ENCODE measurements at regions not wholly inside any gene's neighbourhood (a gene's known extent, or its start where the extent isn't known, plus 50 kb on each side); places are given as distances from the start of the nearest gene placed in this dataset.
"Not testable (repeated sequence)": the region's sequence is repeated elsewhere in the genome, so short reads cannot be mapped to it uniquely, and the experiment has no call there.

DNA sequence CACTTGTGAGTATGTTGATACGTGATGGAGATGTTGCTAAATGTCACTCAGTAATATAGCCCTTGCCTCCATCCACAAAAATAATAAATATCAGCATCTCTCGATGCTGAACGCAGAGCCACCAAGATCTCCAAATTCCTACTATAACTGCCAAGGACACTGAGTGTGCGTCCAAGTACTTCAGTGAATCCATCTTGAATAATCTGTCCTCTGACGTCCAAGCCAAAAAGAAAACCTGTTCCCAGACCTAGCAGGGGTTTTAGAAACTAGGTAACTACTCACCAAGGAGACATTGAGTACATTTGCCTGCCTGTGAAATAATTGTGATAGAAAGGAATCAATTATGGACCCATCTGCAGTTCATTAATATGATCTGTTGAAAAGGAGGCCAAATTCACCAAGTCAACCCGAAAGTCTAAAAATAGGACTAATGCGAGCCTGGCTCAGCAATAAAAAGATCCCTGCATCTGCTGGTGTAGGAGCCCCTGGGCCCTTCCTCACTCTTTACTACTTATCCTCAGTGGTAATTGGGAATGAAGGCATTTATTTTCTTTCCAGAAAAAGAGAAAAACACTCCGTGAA is 226.9 kb upstream of the IRF2BP2 start:
- TF ChIP-seq TAF1 (IDR thresholded peaks at IDR 0.05; ENCODE audit: low read depth, low read length) (no peak), PAX5 (IDR thresholded peaks at IDR 0.05; ENCODE audit: insufficient read depth, low read length, severe bottlenecking) (no peak), SPI1 (IDR thresholded peaks at IDR 0.05; ENCODE audit: low read depth, low read length) (no peak), POLR2A (IDR thresholded peaks at IDR 0.05; ENCODE audit: low read depth, low read length) (no peak), POU2F2 (IDR thresholded peaks at IDR 0.05; ENCODE audit: low read depth, low read length) (no peak), POLR2AphosphoS5 (IDR thresholded peaks at IDR 0.05; ENCODE audit: low read depth, low read length) (no peak)
- no peak for DNase-seq (ENCODE audit: insufficient read length, low spot score)
- no peak for FAIRE-seq

DNA sequence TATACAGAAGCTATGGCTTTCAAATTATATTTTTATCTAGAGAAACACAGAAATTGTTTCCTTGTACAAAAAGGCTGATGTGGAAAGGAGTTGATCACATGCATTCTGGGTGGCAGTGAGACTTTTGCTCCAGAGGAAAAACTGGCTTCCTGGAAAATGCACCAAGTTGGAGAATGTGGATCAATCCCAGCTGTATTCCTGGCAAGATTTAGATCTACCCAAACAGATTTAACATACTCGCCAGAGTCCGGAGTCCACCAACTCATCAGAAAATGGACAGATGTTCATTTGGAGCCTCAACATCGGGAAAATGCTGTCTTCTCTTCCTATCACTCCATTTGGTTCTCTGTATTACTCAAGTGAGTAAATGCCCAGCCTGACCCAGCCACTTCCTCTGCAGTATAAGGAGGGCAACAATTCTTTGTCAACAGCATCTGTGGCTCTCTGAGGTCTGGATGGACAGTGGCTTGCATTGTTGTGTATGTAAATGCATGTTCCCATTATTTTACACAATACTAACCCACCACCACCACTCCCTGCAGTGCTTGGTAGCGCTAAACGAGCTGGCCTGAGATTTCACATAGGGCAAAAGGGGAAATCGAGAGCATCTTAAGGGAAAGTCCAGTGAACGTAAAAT is 226.2 kb upstream of the IRF2BP2 start:
- TF ChIP-seq POU2F2 (IDR thresholded peaks at IDR 0.05; ENCODE audit: low read depth, low read length) = no peak
- TF ChIP-seq SPI1 (IDR thresholded peaks at IDR 0.05; ENCODE audit: low read depth, low read length) = 0 out of 2 replicates have a peak, but pooled peaks have one; percentile 16
- DNase-seq (ENCODE audit: insufficient read length, low spot score) (no peak), FAIRE-seq (no peak)

DNA sequence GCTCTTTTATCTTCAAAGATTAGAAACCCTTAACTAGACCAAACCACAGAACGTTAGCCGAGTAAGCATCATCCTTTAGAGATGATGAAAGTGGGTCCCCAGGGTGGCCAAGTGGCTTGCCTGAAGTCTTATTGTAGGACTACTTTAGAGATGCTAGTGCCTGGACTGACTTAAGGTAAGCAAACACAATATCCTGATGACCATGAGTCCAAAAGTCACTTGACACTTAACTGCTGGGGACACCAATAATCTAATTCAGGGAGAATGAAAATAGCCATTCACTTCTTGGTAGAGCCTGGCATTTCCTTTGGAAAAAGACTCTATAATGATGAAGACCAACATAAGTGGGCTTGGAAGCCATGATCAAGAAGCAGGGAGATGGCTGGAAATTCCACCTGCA is 225.3 kb upstream of the IRF2BP2 start:
- FAIRE-seq (no peak), DNase-seq (ENCODE audit: insufficient read length, low spot score) (no peak)
- TF ChIP-seq TAF1 (IDR thresholded peaks at IDR 0.05; ENCODE audit: low read depth, low read length) (no peak), SPI1 (IDR thresholded peaks at IDR 0.05; ENCODE audit: low read depth, low read length) (no peak), POU2F2 (IDR thresholded peaks at IDR 0.05; ENCODE audit: low read depth, low read length) (no peak), POLR2A (IDR thresholded peaks at IDR 0.05; ENCODE audit: low read depth, low read length) (no peak)

DNA sequence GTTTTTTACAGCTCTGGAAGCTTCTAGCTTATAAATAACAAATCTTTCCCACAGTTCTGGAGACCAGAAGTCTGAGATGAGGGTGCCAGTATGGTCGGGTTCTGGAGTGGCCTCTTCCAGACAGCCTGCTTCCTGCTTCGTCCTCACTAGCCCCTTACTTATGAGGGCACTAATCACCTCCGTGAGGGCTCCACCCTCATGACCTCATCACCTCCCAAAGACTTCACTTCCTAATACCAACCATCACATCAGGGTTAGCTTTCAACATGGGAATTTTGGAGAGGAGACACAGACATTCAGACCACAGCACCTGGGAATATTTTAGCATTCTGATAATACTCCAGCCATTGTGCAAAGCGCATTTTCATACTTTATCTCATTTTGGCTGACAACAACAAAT is 223.7 kb upstream of the IRF2BP2 start:
- DNase-seq (ENCODE audit: insufficient read length, low spot score) (no peak), FAIRE-seq (no peak)
- TF ChIP-seq POU2F2 (IDR thresholded peaks at IDR 0.05; ENCODE audit: low read depth, low read length) = no peak
- TF ChIP-seq TAF1 (IDR thresholded peaks at IDR 0.05; ENCODE audit: low read depth, low read length) = no peak
- no peak for TF ChIP-seq POLR2A (IDR thresholded peaks at IDR 0.05; ENCODE audit: low read depth, low read length)
- no peak for TF ChIP-seq SPI1 (IDR thresholded peaks at IDR 0.05; ENCODE audit: low read depth, low read length)
- TF ChIP-seq POLR2AphosphoS5 (IDR thresholded peaks at IDR 0.05; ENCODE audit: low read depth, low read length) = no peak
- no peak for TF ChIP-seq PAX5 (IDR thresholded peaks at IDR 0.05; ENCODE audit: insufficient read depth, low read length, severe bottlenecking)

DNA sequence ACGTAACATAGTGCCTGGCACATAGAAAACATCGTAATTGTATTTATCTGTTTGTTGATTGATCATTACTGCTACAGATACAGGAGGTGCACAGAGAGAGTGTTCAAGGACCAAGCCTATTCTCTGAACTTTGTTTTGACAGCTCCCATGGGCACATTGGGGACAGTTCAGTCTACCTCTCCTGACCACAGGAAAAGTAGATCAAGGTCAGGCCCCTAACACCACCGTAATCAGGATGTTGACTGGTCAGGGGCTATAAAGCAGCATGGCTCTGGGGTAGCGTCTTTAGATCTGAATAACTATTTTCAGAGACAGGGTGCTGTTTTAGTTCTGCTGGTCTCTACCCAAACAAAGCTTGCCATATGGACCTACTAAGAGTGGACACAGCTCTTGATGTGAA is 223.1 kb upstream of the IRF2BP2 start:
- FAIRE-seq (no peak), DNase-seq (ENCODE audit: insufficient read length, low spot score) (no peak)
- no peak for TF ChIP-seq TAF1 (IDR thresholded peaks at IDR 0.05; ENCODE audit: low read depth, low read length)
- TF ChIP-seq POLR2A (IDR thresholded peaks at IDR 0.05; ENCODE audit: low read depth, low read length) = no peak
- TF ChIP-seq POU2F2 (IDR thresholded peaks at IDR 0.05; ENCODE audit: low read depth, low read length) = no peak
- TF ChIP-seq PAX5 (IDR thresholded peaks at IDR 0.05; ENCODE audit: insufficient read depth, low read length, severe bottlenecking) = no peak

DNA sequence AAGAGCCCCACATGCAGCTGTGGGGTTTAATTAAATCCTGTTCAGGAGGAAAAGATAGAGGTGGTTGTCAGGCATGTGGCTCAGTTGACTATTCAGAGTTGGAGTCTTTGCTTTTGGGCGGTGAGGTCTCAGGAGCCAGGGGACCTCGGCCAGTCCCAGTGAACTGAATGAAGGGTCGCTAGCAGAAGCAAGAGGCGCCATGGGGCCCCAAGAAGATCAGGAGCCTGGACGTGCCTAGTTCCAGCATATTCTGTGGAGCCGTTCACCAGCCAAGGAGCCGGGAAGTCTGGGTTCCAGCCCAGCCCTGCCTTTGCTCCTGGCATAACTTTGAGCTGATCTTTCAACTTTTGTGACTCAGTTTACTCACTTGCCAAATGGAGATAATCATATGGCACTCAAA is 217.7 kb upstream of the IRF2BP2 start:
- TF ChIP-seq TAF1 (IDR thresholded peaks at IDR 0.05; ENCODE audit: low read depth, low read length) (no peak), POLR2A (IDR thresholded peaks at IDR 0.05; ENCODE audit: low read depth, low read length) (no peak), PAX5 (IDR thresholded peaks at IDR 0.05; ENCODE audit: insufficient read depth, low read length, severe bottlenecking) (no peak), POU2F2 (IDR thresholded peaks at IDR 0.05; ENCODE audit: low read depth, low read length) (no peak)
- no peak for DNase-seq (ENCODE audit: insufficient read length, low spot score)
- FAIRE-seq = no peak

DNA sequence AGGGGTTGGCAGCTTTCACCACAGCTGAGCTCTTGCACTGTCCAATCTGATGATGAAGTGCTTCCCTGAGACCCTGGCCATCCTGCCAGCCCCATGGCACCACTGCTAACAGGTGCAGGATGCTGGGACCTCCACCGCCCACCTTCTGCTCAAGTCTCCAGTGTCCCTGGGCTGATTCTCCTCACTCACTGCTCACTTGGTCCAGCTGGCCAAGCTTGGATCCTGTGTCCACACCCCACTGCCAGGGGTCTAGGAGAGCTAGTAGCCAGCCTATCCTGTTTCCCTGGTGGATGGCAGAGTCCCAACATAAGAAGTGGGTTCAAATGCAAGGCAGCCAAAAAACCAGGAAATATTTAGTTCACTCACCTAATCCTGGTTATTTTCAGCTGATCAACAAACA is 217.2 kb upstream of the IRF2BP2 start:
- DNase-seq (ENCODE audit: insufficient read length, low spot score) = no peak
- FAIRE-seq = no peak

DNA sequence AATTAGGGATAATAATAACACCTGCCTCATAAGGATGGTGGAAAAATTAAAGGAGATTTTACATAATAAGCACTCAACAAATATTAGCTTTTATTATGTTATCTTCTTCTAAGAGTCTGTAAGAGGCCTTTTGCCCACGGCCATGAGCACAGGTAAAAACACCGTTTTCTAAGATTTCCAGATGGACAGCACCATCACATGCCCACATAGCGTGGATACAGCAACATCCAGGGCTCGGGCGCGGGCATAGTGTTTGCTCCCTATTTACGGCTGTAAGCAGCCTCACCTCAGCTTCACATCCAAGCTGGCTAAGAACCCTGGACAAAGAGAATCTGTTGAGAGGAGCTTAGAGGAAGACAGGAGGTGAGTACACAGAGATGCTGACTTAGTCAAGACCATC is 216.4 kb upstream of the IRF2BP2 start:
- no peak for FAIRE-seq
- TF ChIP-seq POU2F2 (IDR thresholded peaks at IDR 0.05; ENCODE audit: low read depth, low read length) = no peak
- no peak for TF ChIP-seq POLR2A (IDR thresholded peaks at IDR 0.05; ENCODE audit: low read depth, low read length)
- TF ChIP-seq TAF1 (IDR thresholded peaks at IDR 0.05; ENCODE audit: low read depth, low read length) = no peak
- TF ChIP-seq POLR2AphosphoS5 (IDR thresholded peaks at IDR 0.05; ENCODE audit: low read depth, low read length) = no peak
- TF ChIP-seq PAX5 (IDR thresholded peaks at IDR 0.05; ENCODE audit: insufficient read depth, low read length, severe bottlenecking) = no peak
- TF ChIP-seq SPI1 (IDR thresholded peaks at IDR 0.05; ENCODE audit: low read depth, low read length) = no peak
- DNase-seq (ENCODE audit: insufficient read length, low spot score) = no peak

More for the DNA sequence above, 217.2 kb upstream of the IRF2BP2 start:
- TF ChIP-seq POU2F2 (IDR thresholded peaks at IDR 0.05; ENCODE audit: low read depth, low read length) = no peak
- TF ChIP-seq TAF1 (IDR thresholded peaks at IDR 0.05; ENCODE audit: low read depth, low read length) = no peak
- TF ChIP-seq POLR2AphosphoS5 (IDR thresholded peaks at IDR 0.05; ENCODE audit: low read depth, low read length) = no peak
- TF ChIP-seq SPI1 (IDR thresholded peaks at IDR 0.05; ENCODE audit: low read depth, low read length) = no peak
- no peak for TF ChIP-seq POLR2A (IDR thresholded peaks at IDR 0.05; ENCODE audit: low read depth, low read length)
- TF ChIP-seq PAX5 (IDR thresholded peaks at IDR 0.05; ENCODE audit: insufficient read depth, low read length, severe bottlenecking) = no peak

DNA sequence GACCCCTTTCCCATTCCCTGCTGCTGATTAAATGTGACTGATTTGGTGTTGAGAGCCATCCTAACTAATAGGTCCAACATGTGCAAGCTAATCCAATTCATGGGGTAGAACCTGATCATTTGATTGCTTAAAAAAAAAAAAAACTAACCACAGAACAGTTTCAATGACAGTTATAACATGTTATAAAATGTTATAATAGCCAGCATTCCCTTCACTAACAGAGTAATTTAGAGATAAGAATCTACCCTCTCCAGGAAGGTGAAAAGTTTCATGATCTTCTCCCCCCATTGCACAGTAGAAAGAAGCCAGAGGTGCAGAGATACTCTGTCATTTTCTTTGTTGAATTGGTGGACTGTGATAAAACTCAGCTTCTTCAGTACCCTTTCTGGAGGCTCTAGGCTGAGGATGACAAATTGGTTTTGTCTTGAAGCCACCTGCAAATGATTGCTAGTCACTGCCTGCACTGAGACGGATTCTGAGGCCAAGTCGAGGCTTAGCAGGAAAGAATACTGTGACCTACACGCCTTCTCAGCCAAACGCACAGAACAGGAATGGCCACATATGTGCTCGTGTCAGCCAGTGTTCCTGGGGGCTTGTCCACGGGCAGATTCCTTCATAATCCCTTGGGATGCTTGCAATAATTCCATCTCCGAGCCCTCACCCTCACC is 215.7 kb upstream of the IRF2BP2 start:
- no peak for TF ChIP-seq SPI1 (IDR thresholded peaks at IDR 0.05; ENCODE audit: low read depth, low read length)
- no peak for TF ChIP-seq POLR2AphosphoS5 (IDR thresholded peaks at IDR 0.05; ENCODE audit: low read depth, low read length)
- TF ChIP-seq TAF1 (IDR thresholded peaks at IDR 0.05; ENCODE audit: low read depth, low read length) = no peak
- TF ChIP-seq POU2F2 (IDR thresholded peaks at IDR 0.05; ENCODE audit: low read depth, low read length) = no peak
- no peak for TF ChIP-seq PAX5 (IDR thresholded peaks at IDR 0.05; ENCODE audit: insufficient read depth, low read length, severe bottlenecking)
- no peak for TF ChIP-seq POLR2A (IDR thresholded peaks at IDR 0.05; ENCODE audit: low read depth, low read length)
- no peak for DNase-seq (ENCODE audit: insufficient read length, low spot score)
- no peak for FAIRE-seq

DNA sequence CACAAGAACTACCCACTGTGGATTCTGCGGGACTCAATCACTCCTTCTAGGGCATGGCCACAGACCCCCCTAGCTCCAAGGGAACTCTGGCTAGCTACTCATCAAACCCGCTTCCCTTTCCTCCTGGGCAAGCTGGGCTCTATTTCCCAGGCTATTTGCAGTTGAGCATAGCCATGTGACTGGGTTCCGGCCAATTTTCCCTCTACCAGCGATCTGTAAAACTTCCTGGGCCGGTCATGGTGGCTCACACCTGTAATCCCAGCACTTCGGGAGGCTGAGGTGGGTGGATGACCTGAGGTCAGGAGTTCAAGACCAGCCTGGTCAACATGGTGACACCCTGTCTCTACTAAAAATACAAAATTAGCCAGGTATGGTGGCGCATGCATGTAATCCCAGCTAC is 214.9 kb upstream of the IRF2BP2 start:
- not testable (repeated sequence) for FAIRE-seq; DNase-seq (ENCODE audit: insufficient read length, low spot score)
